Cardiac fibroblast (primary cell): ENCODE measurements at regions not wholly inside any gene's neighbourhood (a gene's known extent, or its start where the extent isn't known, plus 50 kb on each side); places are given as distances from the start of the nearest gene placed in this dataset.

Source experiments
- DNase-seq, 2 donors: peaks; one replicate each; pipeline versions ENCODE4 v3.0.0 to v3.0.0-alpha.2; 2010; ENCODE audit warnings: low read depth in 2 of 2
- H3K4me3 ChIP-seq, 2 donors: replicated peaks in 1 of 2; 1 replicate in 1 of 2; 2 replicates in 1 of 2; pipeline ENCODE4 v1.5.1; 2011; ENCODE audit warnings: low read depth in 2 of 2, low read length in 2 of 2, mild to moderate bottlenecking in 2 of 2, moderate library complexity in 1 of 2
- CTCF ChIP-seq: IDR thresholded peaks from one replicate; pipeline ENCODE4 v1.5.1; 2011; ENCODE audit warnings: low read depth, mild to moderate bottlenecking, low read length, inconsistent platforms

- H3K4me3 ChIP-seq, result no peak overlapping the region
- no peak for DNase-seq
Measured at GRCh38 chr1:187338762-187339412, 510.1 kb downstream of the PLA2G4A start.

GRCh38 chr1:187342495-187342894 is 513.7 kb downstream of the PLA2G4A start:
- H3K4me3 ChIP-seq, result no peak overlapping the region
- DNase-seq, result no peak
- TF ChIP-seq CTCF, result no peak

More at GRCh38 chr1:187338762-187339412, 510.1 kb downstream of the PLA2G4A start:
- TF ChIP-seq CTCF, result no peak

- DNase-seq, result no peak
- TF ChIP-seq CTCF, result no peak
- H3K4me3 ChIP-seq, result no peak overlapping the region
Measured at GRCh38 chr1:187374082-187374481, 545.3 kb downstream of the PLA2G4A start.

- DNase-seq, result no peak
- no peak for TF ChIP-seq CTCF
- no peak overlapping the region for H3K4me3 ChIP-seq
Measured at GRCh38 chr1:187374742-187375141, 546.0 kb downstream of the PLA2G4A start.

- DNase-seq, result no peak
- TF ChIP-seq CTCF, result no peak
- no peak overlapping the region for H3K4me3 ChIP-seq
Measured at GRCh38 chr1:187383366-187383765, 554.6 kb downstream of the PLA2G4A start.

- TF ChIP-seq CTCF, result no peak
- DNase-seq, result no peak
- H3K4me3 ChIP-seq, result no peak overlapping the region
Measured at GRCh38 chr1:187384504-187384903, 555.8 kb downstream of the PLA2G4A start.
